Lower leg skin (tissue), 3 donors: ENCODE measurements at regions not wholly inside any gene's neighbourhood (a gene's known extent, or its start where the extent isn't known, plus 50 kb on each side); places are given as distances from the start of the nearest gene placed in this dataset.

Source experiments
- CTCF ChIP-seq, 3 donors: fragments of 450-650 bp; IDR thresholded peaks; one replicate each; pipeline ENCODE4 v1.5.1; 2016; ENCODE audit warnings: antibody characterized with exemption in 3 of 3, mild to moderate bottlenecking in 3 of 3, moderate library complexity in 2 of 3
- POLR2A ChIP-seq, 2 donors: fragments of 450-650 bp; IDR thresholded peaks; one replicate each; pipeline ENCODE4 v1.6.1; 2016 to 2017; ENCODE audit warnings: antibody characterized with exemption in 2 of 2, mild to moderate bottlenecking in 1 of 2, moderate library complexity in 1 of 2

GRCh38 chr20:52496191-52496590 is 304.6 kb upstream of the ZFP64 start:
- TF ChIP-seq CTCF (IDR thresholded peaks at IDR 0.05) (no peak), POLR2A (IDR thresholded peaks at IDR 0.05) (no peak)
